AG04449 (cell line): ENCODE measurements at regions not wholly inside any gene's neighbourhood (a gene's known extent, or its start where the extent isn't known, plus 50 kb on each side); places are given as distances from the start of the nearest gene placed in this dataset.

Experiments used
- CTCF ChIA-PET: fragments of 350-600 bp; formaldehyde crosslinking; extraction: SDS; loops from one replicate; lab custom pipeline; 2021; ENCODE audit warnings: antibody characterized with exemption; lab: Yijun Ruan, JAX
- POLR2A ChIA-PET: fragments of 400-600, 350-600 bp; formaldehyde crosslinking; extraction: SDS; loops from one replicate; lab custom pipeline; 2020; ENCODE audit warnings: antibody characterized with exemption, inconsistent platforms; lab: Yijun Ruan, JAX
- DNase-seq: peaks from one replicate; pipeline ENCODE4 v3.0.0-alpha.2; 2010; ENCODE audit warnings: low read depth, low spot score
- H3K4me3 ChIP-seq: 2 replicates; pipeline ENCODE4 v1.5.1; 2011; ENCODE audit warnings: low read depth, mild to moderate bottlenecking, control low read depth, low read length
- CTCF ChIP-seq: IDR thresholded peaks from one replicate; pipeline ENCODE4 v1.5.1; 2011; ENCODE audit warnings: mild to moderate bottlenecking, moderate library complexity, low read length, control low read depth, inconsistent platforms; ENCODE audit not compliant: insufficient read depth; ENCODE audit errors: missing control alignments

- no peak overlapping the region for H3K4me3 ChIP-seq
- POLR2A ChIA-PET, result no interaction called here
- no peak for TF ChIP-seq CTCF
- no peak for DNase-seq
- CTCF ChIA-PET, result no interaction called here
Measured at GRCh38 chr4:24244663-24245490, 339.5 kb downstream of the DHX15 start.

DNA sequence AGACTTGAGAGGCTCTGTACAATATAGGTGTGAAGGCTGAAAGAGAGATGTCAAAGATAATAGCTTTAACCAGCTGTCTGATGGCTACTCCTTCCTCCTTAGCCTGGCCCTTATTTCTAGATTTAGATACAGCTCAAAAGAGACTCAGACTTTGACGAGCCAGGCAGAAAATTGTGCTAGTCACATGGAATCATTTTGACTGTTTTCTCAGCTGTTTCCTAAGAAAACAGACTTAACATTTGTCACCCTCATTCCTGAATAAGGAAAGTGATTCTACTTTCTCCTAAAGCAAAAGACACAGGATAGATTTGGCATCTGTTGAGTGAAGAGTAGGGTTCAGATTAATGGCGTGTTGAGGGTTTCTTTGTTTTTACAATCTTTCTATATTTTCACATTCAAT, 340.7 kb downstream of the DHX15 start:
- CTCF ChIA-PET, result no interaction called here

DNA sequence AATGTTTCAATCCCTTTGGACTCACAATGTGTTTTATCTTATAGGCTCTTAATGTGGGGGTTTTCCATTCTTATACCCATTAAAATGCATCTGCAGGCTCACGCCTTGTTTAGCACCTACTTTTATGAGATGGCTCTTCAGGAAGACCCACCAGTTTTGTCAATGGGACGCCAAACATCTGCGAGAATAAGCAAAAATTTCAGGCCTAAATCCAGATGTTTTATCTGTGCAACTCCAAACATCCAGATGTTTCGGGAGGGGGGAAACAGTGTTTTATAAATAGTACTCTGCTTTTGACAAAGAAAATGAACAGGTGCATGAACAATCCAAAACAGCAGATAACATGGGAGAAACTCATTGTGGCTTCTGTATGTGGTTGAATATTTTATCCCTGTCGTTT, 342.8 kb downstream of the DHX15 start:
- ChIA-PET CTCF (no interaction called here), POLR2A (no interaction called here)
- TF ChIP-seq CTCF, result no peak

More for the DNA sequence above, 340.7 kb downstream of the DHX15 start:
- POLR2A ChIA-PET, result no interaction called here
- TF ChIP-seq CTCF, result no peak
- no peak for DNase-seq
- H3K4me3 ChIP-seq, result no peak overlapping the region

DNA sequence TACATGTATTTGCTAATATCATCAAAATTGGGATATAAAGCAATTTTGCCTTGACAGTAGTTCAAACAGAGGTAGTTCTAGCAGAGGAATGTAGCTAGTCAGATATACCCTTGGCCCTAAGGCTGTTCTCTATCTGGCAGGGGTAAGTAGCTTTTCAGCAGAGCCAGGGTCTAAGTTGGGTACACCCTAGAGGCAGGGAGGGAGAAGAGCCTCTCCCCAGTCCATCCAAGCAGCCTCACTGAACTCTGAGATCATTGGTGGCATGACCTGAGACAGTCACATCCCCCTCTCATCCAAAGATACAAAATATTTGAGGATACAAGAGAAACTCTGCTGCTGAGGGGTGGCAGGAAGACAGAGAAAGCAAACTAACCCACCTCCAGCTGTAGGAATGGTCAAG, 343.7 kb downstream of the DHX15 start:
- no peak for TF ChIP-seq CTCF
- no peak overlapping the region for H3K4me3 ChIP-seq
- DNase-seq, result no peak
- ChIA-PET POLR2A (no interaction called here), CTCF (no interaction called here)

More for the DNA sequence above, 342.8 kb downstream of the DHX15 start:
- no peak overlapping the region for H3K4me3 ChIP-seq
- DNase-seq, result no peak

- ChIA-PET CTCF (no interaction called here), POLR2A (no interaction called here)
- no peak for DNase-seq
- no peak for TF ChIP-seq CTCF
- no peak overlapping the region for H3K4me3 ChIP-seq
Measured at GRCh38 chr4:24237709-24238108, 346.6 kb downstream of the DHX15 start.

DNA sequence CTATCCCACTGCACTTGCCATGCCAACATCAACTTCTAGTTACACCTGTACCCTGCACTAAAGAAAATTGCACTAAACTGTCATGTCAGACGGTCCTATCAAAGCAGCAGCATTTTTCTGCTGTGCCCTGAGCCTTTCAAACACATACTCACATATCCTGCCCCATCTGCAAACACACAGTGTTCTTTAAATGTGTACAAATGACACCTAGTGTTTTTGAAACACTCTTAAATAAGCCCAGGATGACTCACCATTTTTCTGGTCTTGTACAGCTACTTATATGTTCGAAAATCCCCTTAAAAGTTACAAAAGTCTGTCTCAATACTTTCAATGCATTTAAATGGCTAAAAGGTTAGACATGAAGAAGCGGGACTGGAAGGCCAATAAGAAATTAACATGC, 346.7 kb upstream of the PPARGC1A start:
- CTCF ChIA-PET, result no interaction called here
- no peak overlapping the region for H3K4me3 ChIP-seq
- no peak for TF ChIP-seq CTCF
- DNase-seq, result no peak
- POLR2A ChIA-PET, result no interaction called here
